Left lung (tissue), 4 donors: ENCODE measurements at regions not wholly inside any gene's neighbourhood (a gene's known extent, or its start where the extent isn't known, plus 50 kb on each side); places are given as distances from the start of the nearest gene placed in this dataset.

Experiments used
- ATAC-seq: fragments of 200-7000 bp; cut with Tn5 transposase; one replicate; pipeline ENCODE4 v1.9.1; 2020; ENCODE audit warnings: moderate library complexity
- DNase-seq, 4 donors: peaks; one replicate each; pipeline ENCODE4 v3.0.0-alpha.2; 2013 to 2020
- H3K27ac ChIP-seq, 2 donors: fragments of 200-600 bp; sonication (generic) in 1 of 2; one replicate each; pipeline versions ENCODE4 v1.5.0 to v1.8.0; 2020 to 2021
- H3K27me3 ChIP-seq, 2 donors: fragments of 200-600 bp; sonication (generic) in 1 of 2; one replicate each; pipeline versions ENCODE4 v1.5.0 to v1.8.0; 2020 to 2021
- H3K36me3 ChIP-seq, 2 donors: fragments of 200-600 bp; sonication (generic) in 1 of 2; one replicate each; pipeline versions ENCODE4 v1.5.0 to v1.8.0; 2020 to 2021
- H3K4me1 ChIP-seq, 2 donors: fragments of 200-600 bp; one replicate each; pipeline ENCODE4 v1.8.0; 2021
- H3K4me3 ChIP-seq, 2 donors: fragments of 200-600 bp; sonication (generic) in 1 of 2; one replicate each; pipeline versions ENCODE4 v1.5.0 to v1.8.0; 2020 to 2021; ENCODE audit warnings: mild to moderate bottlenecking in 1 of 2
- H3K9me3 ChIP-seq, 2 donors: fragments of 200-600 bp; sonication (generic) in 1 of 2; one replicate each; pipeline versions ENCODE4 v1.5.0 to v1.8.0; 2020 to 2021
- CTCF ChIP-seq, 2 donors: fragments of 200-600 bp; sonication (generic) in 1 of 2; IDR thresholded peaks; one replicate each; pipeline versions ENCODE4 v1.5.0 to v1.8.0; 2021; ENCODE audit warnings: antibody characterized with exemption in 2 of 2
- intact Hi-C, 2 donors: fragments of 100-400 bp; cut with DNase I; formaldehyde crosslinking; loops; one replicate each; pipeline versions ENCODE4 v1.11.2 to v1.14.2; 2022
- donor health status: DM: no; HTN: yes; CAD: no.
- donor health status: DM: no; HTN: no; CAD: no.

- no peaks in the 10 kb centered on the region for H3K36me3 ChIP-seq
- no peak overlapping the region for H3K4me3 ChIP-seq
- ATAC-seq (no peak), DNase-seq (no peak)
- H3K27me3 ChIP-seq = no peaks in the 10 kb centered on the region
- peaks cover 0 to 4% of the 10 kb centered on the region in 2 donors for H3K9me3 ChIP-seq
- TF ChIP-seq CTCF (IDR thresholded peaks at IDR 0.05) = no peak
- no peak overlapping the region for H3K27ac ChIP-seq
- intact Hi-C loops = no loop called here
- no peaks in the 10 kb centered on the region for H3K4me1 ChIP-seq
Observed at GRCh38 chr5:12016159-12016746, 112.0 kb upstream of the CTNND2 start.

GRCh38 chr5:12013351-12013750, 109.1 kb upstream of the CTNND2 start:
- H3K36me3 ChIP-seq = no peaks in the 10 kb centered on the region
- no peaks in the 10 kb centered on the region for H3K27me3 ChIP-seq
- no peak overlapping the region for H3K4me3 ChIP-seq
- no peak for DNase-seq
- TF ChIP-seq CTCF (IDR thresholded peaks at IDR 0.05) = no peak
- H3K4me1 ChIP-seq = no peaks in the 10 kb centered on the region
- intact Hi-C loops = no loop called here
- no peak for ATAC-seq
- peaks cover 0 to 15% of the 10 kb centered on the region in 2 donors for H3K9me3 ChIP-seq
- no peak overlapping the region for H3K27ac ChIP-seq

GRCh38 chr5:12003680-12004079, 99.4 kb upstream of the CTNND2 start:
- Histone ChIP-seq H3K4me3 (no peak overlapping the region), H3K4me1 (no peaks in the 10 kb centered on the region), H3K9me3 (peaks cover 0 to 9% of the 10 kb centered on the region in 2 donors), H3K27ac (no peak overlapping the region), H3K36me3 (no peaks in the 10 kb centered on the region), H3K27me3 (no peaks in the 10 kb centered on the region)
- DNase-seq (no peak), ATAC-seq (no peak)
- intact Hi-C loops = no loop called here
- no peak for TF ChIP-seq CTCF (IDR thresholded peaks at IDR 0.05)

DNA sequence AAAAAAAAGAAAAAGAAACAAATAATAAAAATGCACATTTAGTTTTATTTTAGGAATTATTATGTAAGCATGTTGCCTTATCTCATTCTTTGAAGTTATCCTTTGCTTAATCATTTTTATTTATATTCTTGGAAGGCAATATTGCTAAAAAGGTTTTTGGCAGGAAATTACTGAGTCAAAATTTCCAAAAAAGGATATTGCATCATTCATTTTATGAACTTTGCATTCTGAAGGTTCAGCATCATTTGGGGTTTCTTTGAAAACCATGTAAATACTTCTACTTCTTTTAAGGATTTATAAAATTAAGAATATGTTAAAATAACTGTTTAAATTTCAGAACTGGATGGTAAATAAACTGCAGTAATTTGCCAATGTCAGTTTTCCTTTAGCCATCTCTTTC, 94.2 kb upstream of the CTNND2 start:
- no peak for TF ChIP-seq CTCF (IDR thresholded peaks at IDR 0.05)
- no peaks in the 10 kb centered on the region for H3K36me3 ChIP-seq
- peaks cover 0 to 15% of the 10 kb centered on the region in 2 donors for H3K9me3 ChIP-seq
- no peak overlapping the region for H3K27ac ChIP-seq
- ATAC-seq (no peak), DNase-seq (no peak)
- no peaks in the 10 kb centered on the region for H3K4me1 ChIP-seq
- H3K4me3 ChIP-seq = no peak overlapping the region
- no peaks in the 10 kb centered on the region for H3K27me3 ChIP-seq
- intact Hi-C loops = no loop called here

DNA sequence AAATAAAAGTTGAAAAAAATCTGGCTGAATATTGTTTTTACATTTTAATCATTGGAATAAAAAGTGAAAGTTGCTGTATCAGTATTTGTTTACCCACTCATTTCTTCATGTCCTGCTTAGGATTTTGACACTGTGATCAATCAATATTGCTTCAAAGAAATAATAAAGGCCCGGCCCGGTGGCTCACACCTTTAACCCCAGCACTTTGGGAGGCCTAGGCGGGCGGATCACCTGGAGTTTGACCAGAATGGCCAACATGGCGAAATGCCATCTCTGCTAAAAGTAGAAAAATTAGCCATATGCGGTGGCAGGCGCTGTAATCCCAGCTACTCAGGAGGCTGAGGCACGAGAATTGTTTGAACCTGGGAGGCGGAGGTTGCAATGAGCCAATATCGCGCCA, 93.7 kb upstream of the CTNND2 start:
- Histone ChIP-seq H3K4me1 (no peaks in the 10 kb centered on the region), H3K27me3 (no peaks in the 10 kb centered on the region), H3K27ac (no peak overlapping the region), H3K9me3 (peaks cover 0 to 15% of the 10 kb centered on the region in 2 donors), H3K36me3 (no peaks in the 10 kb centered on the region), H3K4me3 (no peak overlapping the region)
- TF ChIP-seq CTCF (IDR thresholded peaks at IDR 0.05) = no peak
- intact Hi-C loops = no loop called here
- DNase-seq (no peak), ATAC-seq (no peak)
